RWPE1 (cell line): ENCODE measurements at regions not wholly inside any gene's neighbourhood (a gene's known extent, or its start where the extent isn't known, plus 50 kb on each side); places are given as distances from the start of the nearest gene placed in this dataset.
"Not testable (repeated sequence)": the region's sequence is repeated elsewhere in the genome, so short reads cannot be mapped to it uniquely, and the experiment has no call there.

Experiments
- CTCF ChIA-PET: fragments of 350-600 bp; sonication (Branson Sonifier 250); formaldehyde crosslinking; extraction: SDS; loops from one replicate; lab custom pipeline; 2021; lab: Yijun Ruan, JAX
- POLR2A ChIA-PET: fragments of 400-600 bp; formaldehyde crosslinking; extraction: SDS; loops from one replicate; lab custom pipeline; 2020; ENCODE audit warnings: antibody characterized with exemption; ENCODE audit not compliant: low non-redundant PET; lab: Yijun Ruan, JAX
- DNase-seq: peaks from one replicate; pipeline ENCODE4 v3.0.0; 2012; ENCODE audit warnings: low spot score
- H3K27ac ChIP-seq: fragments of 450-650 bp; 2 replicates; pipeline ENCODE4 v1.5.1; 2017
- CTCF ChIP-seq: fragments of 450-650 bp; conservative IDR thresholded peaks from 2 replicates; pipeline ENCODE4 v1.5.1; 2017; ENCODE audit warnings: low read depth, mild to moderate bottlenecking

DNA sequence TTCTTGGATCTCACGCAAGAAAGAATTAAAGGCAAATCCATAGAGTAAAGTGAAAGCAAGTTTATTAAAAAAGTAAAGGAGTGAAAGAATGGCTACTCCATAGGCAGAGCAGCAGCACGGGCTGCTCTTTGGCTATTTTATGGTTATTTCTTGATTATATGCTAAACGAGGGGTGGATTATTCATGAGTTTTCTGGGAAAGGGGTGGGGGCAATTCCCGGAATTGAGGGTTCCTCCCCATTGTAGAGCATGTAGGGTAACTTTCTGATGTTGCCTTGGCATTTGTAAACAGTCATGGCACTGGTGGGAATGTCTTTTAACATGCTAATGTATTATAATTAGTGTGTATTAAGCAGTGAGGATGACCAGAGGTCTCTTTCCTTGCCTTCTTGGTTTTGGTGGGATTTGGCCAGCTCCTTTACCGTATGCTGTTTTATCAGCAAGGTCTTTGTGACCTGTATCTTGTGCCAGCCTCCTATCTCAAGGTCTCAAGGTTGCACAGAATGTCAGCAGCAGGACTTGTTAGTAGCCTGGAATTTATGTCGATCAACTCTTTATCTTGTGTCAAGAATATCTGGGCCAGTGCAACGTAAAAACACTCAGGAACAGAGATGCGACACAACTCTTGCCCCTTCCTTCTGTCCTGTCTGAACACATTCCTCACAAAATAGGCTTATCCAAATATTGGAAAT is 931.4 kb downstream of the QKI start:
- no peak for TF ChIP-seq CTCF
- CTCF ChIA-PET = interaction anchor here (0.7 kb wide), 1 partner anchor 237 kb away, joined by 3 read pairs; no protein-coding TSS in a partner anchor
- POLR2A ChIA-PET = no interaction called here
- DNase-seq = no peak
- no peak overlapping the region for H3K27ac ChIP-seq

DNA sequence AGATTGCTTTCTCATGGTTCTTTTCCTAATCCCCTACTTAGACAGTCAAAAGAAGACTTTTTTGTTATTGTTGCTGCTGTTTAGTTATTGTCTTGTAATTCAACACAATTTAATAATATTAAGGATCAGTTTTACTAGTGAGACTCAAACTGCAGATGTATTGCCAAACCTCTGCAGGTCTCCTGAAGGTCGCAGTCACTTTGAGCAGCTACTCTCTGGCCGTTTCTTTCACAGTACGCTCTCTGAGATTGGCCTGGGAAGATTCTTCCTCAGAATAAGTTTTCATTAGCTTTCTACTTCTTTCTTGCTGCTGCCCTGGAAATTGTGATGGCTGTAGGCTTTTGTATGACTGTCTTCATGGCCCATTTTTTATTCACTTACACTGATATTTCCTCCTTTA is 930.8 kb downstream of the QKI start:
- CTCF ChIA-PET = interaction anchor here (0.7 kb wide), 1 partner anchor 238 kb away, joined by 3 read pairs; no protein-coding TSS in a partner anchor
- TF ChIP-seq CTCF = no peak
- no peak overlapping the region for H3K27ac ChIP-seq
- POLR2A ChIA-PET = no interaction called here
- no peak for DNase-seq

DNA sequence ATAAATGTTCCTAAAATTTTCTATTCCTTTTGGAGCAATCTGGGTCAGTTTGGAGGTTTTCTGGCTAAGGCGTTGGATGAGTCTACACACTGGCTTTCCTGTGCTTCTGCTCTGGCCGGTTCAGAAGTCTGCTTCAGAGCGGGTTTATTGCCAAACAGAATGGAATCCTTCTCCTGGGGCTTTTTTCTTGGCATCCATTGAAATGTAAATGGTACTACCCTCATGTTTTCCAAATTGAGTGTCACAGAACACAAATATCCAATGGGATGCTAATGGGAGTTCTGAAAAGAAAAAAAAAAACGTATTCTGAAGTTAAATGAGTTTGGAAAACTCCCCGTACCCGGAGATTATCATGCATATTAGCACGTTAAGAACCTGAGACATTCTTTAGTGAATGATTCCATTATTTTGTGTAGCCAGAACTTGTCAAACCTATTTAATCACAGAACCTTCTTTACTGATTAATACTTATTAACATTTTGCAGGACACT is 930.3 kb downstream of the QKI start:
- ChIA-PET POLR2A (no interaction called here), CTCF (no interaction called here)
- H3K27ac ChIP-seq = no peak overlapping the region
- no peak for TF ChIP-seq CTCF
- no peak for DNase-seq

- DNase-seq, CTCF ChIA-PET, H3K27ac ChIP-seq, POLR2A ChIA-PET: not testable (repeated sequence)
Observed at GRCh38 chr6:164339442-164339841, 924.9 kb downstream of the QKI start.

DNA sequence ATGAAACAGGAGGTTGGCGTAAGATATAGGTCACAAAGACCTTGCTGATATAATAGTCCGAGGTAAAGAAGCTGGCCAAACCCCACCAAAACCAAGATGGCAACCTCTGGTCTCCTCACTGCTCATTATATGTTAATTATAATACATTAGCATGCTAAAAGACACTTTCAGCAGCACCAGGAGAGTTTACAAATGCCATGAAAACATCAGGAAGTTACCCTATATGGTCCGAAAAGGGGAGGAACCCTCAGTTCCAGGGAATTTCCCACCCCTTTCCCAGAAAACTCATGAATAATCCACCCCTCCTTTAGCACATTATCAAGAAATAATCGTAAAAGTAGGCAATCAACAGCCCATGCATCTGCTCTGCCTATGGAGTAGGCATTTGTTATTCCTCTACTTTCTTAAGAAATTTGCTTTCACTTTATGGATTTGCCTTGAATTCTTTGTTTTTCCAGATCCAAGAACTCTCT is 923.4 kb downstream of the QKI start:
- no peak for DNase-seq

DNA sequence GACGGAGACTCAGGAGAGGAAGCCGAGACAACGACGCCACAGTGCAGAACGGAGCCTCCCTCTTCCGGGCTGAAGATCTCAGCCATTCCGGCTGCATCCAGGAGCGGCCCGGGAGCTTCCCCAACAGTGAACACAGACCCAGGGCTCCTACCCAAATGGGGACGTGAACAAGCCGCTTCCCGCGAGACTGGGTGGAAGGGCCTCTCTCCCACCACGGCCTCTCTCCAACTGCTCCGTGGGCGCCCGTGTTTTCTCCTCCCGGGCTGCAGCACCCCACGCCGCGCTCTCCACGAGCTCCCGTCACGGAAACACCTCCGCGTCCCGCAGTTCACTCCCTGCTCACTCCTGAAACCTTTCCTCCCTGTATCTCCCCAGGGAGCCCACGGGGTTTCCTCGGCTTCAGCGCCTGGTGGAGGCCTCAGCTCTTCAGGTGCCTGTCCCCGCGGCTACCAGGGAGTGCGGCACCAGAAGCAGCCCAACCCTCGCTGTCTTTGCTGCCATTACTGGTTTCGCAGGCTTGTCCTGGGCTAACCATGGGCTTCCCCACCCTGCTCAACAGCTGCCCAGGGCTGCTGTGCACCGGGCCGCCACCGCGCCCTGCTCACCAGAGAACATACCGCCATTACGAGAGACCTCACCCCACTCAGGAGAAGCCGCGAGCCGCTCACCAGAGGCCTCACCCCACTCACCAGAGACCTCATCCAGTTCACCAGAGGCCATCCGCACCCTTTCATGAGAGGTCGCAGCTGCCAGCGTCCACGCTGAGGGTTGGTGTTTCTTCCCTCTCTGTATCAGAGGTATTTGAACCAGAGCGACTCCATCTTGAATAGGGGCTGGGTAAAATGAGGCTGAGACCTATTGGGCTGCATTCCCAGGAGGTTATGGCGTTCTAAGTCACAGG is 922.8 kb downstream of the QKI start:
- H3K27ac ChIP-seq = no peak overlapping the region
- ChIA-PET POLR2A (no interaction called here), CTCF (no interaction called here)
- no peak for TF ChIP-seq CTCF
- DNase-seq = no peak

More for the DNA sequence above, 923.4 kb downstream of the QKI start:
- ChIA-PET POLR2A (no interaction called here), CTCF (no interaction called here)
- TF ChIP-seq CTCF = no peak
- no peak overlapping the region for H3K27ac ChIP-seq

- no peak for DNase-seq
- CTCF ChIA-PET = no interaction called here
- TF ChIP-seq CTCF = no peak
- H3K27ac ChIP-seq = no peak overlapping the region
- POLR2A ChIA-PET = no interaction called here
Observed at GRCh38 chr6:164336455-164336854, 921.9 kb downstream of the QKI start.
